H4 (cell line): ENCODE measurements at regions not wholly inside any gene's neighbourhood (a gene's known extent, or its start where the extent isn't known, plus 50 kb on each side); places are given as distances from the start of the nearest gene placed in this dataset.
"Not testable (repeated sequence)": the region's sequence is repeated elsewhere in the genome, so short reads cannot be mapped to it uniquely, and the experiment has no call there.

ENCODE experiments used
- DNase-seq: peaks from one replicate; pipeline ENCODE4 v3.0.0-alpha.2; 2015; ENCODE audit warnings: low spot score

GRCh38 chr4:141290771-141291170 lies 70.1 kb downstream of the ZNF330 start:
- no peak for DNase-seq

DNA sequence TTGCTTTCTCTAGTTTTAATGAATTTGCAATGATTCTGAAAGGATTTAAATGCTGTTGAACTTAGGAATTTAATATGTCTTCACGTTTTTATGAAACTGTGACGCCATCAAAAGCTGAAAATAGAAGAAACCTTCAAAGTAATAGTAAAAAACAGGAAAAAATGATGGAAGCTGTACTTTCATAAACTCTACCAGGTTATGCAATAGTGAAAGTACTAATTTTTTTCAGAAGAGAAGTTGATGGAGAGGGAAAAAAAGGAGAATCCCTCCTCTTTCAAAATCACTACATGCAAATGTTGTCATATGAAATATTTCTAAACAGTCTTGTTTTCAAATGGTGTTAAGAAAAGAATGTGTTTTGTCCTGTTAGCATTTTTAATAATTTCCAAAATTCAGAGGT lies 73.6 kb downstream of the ZNF330 start:
- no peak for DNase-seq

- DNase-seq = no peak
Measured at GRCh38 chr4:141301216-141301615, 80.5 kb downstream of the ZNF330 start.

DNA sequence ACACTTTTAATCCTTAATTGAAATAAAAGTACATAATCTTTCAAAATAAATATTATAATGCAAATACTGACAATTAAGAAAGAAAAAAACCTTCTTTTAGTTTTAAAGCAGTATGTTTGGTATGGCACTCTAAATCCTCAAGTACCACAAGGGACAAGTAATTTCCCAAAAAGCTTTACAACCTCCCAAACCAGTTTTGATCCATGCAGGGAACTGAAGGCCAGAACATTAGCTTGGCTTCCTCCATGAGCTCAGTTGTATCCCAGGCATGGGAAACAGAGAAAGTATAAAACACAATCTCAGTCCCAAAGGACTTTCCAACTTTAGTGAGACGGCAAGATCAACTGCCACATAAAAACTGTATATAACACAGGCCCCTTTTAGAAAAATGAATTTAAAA lies 82.2 kb downstream of the ZNF330 start:
- DNase-seq = no peak

GRCh38 chr4:141304346-141304745 lies 83.7 kb downstream of the ZNF330 start:
- no peak for DNase-seq

GRCh38 chr4:141306331-141306730 lies 85.6 kb downstream of the ZNF330 start:
- DNase-seq = no peak

- DNase-seq = peak; percentile 94
Measured at GRCh38 chr4:141307241-141307689, 86.6 kb downstream of the ZNF330 start.

GRCh38 chr4:141309874-141310273 lies 89.2 kb downstream of the ZNF330 start:
- no peak for DNase-seq

DNA sequence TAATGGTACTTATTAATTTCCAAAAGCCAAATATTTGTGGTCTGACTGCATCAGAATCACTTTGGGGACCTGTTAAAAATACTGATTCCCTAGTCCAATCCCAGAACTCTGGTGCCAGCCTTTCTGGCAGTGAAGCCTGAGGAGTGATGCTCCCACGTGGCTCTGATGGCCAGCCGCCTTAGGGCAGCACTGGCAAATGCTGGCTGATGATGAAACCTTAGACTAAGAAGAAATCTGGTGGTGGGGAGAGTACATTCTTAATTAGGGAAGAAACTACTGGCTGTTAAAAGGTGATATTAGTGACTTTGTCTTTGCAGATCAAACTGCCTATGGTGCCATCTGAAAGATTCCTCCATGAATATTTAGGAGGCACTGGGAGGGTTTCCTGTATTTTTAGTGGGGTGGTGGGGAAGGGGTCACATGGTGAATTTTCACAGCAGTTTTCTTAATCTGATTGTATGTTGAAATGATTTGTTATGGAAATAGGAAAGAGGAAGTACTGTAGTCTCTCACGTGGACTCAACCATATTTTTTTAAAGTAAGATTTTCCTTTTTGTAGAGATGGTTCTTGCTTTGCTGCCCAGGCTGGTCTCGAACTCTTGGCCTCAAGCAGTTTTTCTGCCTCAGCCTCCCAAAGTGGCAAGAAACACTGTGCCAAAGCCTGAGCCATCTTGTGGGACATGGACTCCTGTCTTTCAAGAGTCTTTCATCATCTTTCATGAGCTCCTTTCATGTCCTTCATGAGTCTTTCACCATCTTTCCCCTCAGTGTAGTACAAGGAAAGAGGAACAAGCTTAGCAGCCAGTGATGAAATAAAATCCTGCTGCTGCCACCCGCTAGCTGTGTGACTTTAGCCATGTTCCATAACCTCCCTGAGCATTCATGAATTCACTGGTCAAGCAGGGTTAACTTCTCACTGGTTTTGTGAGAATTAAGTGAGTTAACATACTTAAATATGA lies 90.8 kb downstream of the ZNF330 start:
- no peak for DNase-seq

GRCh38 chr4:141314627-141315026 lies 93.9 kb downstream of the ZNF330 start:
- no peak for DNase-seq

GRCh38 chr4:141328560-141329173 lies 108.0 kb downstream of the ZNF330 start:
- DNase-seq = no peak

GRCh38 chr4:141329174-141329569 lies 108.5 kb downstream of the ZNF330 start:
- DNase-seq = no peak

DNA sequence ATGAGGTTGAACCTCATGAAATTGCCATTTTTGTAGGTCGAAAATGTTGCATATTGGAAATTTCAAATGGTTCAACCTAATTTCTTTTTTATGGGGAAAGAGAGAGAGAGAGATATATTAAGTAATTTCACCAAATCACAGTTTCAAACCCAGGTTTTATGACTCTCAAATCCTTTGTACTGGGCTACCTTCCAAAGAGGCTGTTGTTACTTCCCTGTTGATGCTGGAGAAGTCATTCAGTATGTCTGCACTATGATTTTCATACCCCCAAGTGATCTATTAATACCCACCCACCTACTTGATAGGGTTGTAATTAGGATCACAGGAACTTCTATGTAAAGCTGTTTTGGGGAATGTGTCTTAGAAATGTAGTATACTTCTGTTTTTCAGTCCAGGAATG lies 109.9 kb downstream of the ZNF330 start:
- DNase-seq = no peak

- DNase-seq = no peak
Measured at GRCh38 chr4:141331534-141332358, 111.1 kb downstream of the ZNF330 start.

- DNase-seq = not testable (repeated sequence)
Measured at GRCh38 chr4:141332359-141333181, 111.9 kb downstream of the ZNF330 start.

GRCh38 chr4:141333456-141334230 lies 112.9 kb downstream of the ZNF330 start:
- not testable (repeated sequence) for DNase-seq

- no peak for DNase-seq
Measured at GRCh38 chr4:141335166-141335565, 114.5 kb downstream of the ZNF330 start.

DNA sequence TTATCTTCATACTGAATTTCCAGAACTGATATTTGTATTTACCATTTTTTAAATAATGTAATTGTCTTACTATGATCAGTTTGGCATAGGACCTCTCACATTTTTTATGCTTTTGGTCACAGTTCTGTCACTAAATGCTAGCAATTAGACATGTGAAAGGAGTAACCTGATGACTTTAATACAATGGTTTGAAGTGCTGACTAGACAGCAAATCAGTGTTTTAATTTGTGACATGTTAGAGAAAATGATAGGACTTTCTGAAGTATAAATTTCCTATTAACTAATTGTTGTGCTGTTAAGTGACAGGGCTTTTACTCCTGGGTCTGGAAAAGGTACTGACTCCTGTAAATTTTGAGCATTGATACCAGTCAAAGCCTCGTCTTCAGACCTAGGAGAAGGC lies 117.5 kb downstream of the ZNF330 start:
- no peak for DNase-seq

DNA sequence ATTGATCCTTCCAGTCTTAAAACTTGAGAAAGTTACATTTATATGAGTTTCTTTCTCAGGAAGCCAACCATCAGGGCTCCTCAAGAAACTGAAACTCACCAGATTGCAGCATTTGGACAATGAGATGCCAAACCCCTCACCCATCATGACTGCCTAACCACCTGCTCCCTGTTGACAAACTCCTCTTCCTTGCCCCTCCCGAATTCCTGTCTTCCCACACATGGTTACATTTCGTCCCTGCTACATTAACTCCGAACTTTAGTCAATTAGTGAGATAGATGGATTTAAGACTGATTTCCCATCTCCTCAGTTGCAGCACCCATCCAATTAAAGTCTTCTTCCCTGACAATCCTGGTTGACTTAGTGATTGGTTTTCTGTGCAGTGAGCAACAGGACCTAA lies 118.7 kb downstream of the ZNF330 start:
- DNase-seq = no peak

GRCh38 chr4:141339966-141340365 lies 119.3 kb downstream of the ZNF330 start:
- DNase-seq = no peak

- DNase-seq = no peak
Measured at GRCh38 chr4:141340458-141340857, 119.8 kb downstream of the ZNF330 start.
